ENCODE measurements at regions not wholly inside any gene's neighbourhood (a gene's known extent, or its start where the extent isn't known, plus 50 kb on each side); places are given as distances from the start of the nearest gene placed in this dataset.
A peak's percentile ranks its signal among the peaks of the same experiment; 100 is the strongest.

- Histone ChIP-seq H3K4me3 (no peak overlapping the region), H3K4me1 (peaks cover 0 to 12% (median 0%) of the 10 kb centered on the region in 3 donors), H3K36me3 (no peaks in the 10 kb centered on the region), H3K9me3 (no peaks in the 10 kb centered on the region), H3K27ac (peak overlapping the region in 3 of 4 donors; percentile 69 to 78 (median 73)), H3K27me3 (peaks cover 0 to 4% (median 0%) of the 10 kb centered on the region in 4 donors)
- WGBS, 2 donors, result 51 to 61% methylated on average over 5 of the region's 5 CpGs
- no peak for DNase-seq
- intact Hi-C loops (cut with DNase I), result no loop called here
- TF ChIP-seq, protein P1, sequence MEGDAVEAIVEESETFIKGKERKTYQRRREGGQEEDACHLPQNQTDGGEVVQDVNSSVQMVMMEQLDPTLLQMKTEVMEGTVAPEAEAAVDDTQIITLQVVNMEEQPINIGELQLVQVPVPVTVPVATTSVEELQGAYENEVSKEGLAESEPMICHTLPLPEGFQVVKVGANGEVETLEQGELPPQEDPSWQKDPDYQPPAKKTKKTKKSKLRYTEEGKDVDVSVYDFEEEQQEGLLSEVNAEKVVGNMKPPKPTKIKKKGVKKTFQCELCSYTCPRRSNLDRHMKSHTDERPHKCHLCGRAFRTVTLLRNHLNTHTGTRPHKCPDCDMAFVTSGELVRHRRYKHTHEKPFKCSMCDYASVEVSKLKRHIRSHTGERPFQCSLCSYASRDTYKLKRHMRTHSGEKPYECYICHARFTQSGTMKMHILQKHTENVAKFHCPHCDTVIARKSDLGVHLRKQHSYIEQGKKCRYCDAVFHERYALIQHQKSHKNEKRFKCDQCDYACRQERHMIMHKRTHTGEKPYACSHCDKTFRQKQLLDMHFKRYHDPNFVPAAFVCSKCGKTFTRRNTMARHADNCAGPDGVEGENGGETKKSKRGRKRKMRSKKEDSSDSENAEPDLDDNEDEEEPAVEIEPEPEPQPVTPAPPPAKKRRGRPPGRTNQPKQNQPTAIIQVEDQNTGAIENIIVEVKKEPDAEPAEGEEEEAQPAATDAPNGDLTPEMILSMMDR (IDR thresholded peaks at IDR 0.05), result no peak
- no peak for TF ChIP-seq POLR2A (IDR thresholded peaks at IDR 0.05)
Observed at GRCh38 chr7:25405736-25406135, 177.4 kb upstream of the NPVF start.

DNA sequence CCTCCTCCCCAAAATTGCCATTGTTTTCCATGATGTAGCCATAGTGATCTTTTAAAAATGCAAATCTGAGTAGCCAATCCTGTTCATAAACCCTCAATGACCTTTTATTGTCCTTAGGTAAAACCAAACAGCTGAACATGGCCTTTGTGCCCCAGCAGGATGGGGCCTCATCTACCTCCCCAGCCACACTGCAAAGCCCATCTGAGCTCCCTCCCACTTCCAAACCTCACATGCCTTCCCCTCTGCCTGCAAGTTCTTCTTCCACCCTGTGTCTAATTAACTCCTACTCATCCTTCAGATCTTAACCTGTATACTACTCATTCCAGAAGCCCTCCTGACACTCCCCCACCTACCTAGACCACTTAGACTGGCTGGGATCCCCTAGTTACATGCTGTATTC is 178.8 kb upstream of the NPVF start:
- H3K4me3 ChIP-seq, result no peak overlapping the region
- H3K36me3 ChIP-seq, result no peaks in the 10 kb centered on the region
- H3K9me3 ChIP-seq, result no peaks in the 10 kb centered on the region
- TF ChIP-seq, protein P1 (IDR thresholded peaks at IDR 0.05), result no peak
- no peak for TF ChIP-seq POLR2A (IDR thresholded peaks at IDR 0.05)
- no peak overlapping the region for H3K27ac ChIP-seq
- no peaks in the 10 kb centered on the region for H3K27me3 ChIP-seq
- peaks cover 0 to 12% (median 0%) of the 10 kb centered on the region in 3 donors for H3K4me1 ChIP-seq
- DNase-seq, result no peak
- intact Hi-C loops (cut with DNase I), result no loop called here

GRCh38 chr7:25408012-25408687 is 179.9 kb upstream of the NPVF start:
- intact Hi-C loops (cut with DNase I), result no loop called here

DNA sequence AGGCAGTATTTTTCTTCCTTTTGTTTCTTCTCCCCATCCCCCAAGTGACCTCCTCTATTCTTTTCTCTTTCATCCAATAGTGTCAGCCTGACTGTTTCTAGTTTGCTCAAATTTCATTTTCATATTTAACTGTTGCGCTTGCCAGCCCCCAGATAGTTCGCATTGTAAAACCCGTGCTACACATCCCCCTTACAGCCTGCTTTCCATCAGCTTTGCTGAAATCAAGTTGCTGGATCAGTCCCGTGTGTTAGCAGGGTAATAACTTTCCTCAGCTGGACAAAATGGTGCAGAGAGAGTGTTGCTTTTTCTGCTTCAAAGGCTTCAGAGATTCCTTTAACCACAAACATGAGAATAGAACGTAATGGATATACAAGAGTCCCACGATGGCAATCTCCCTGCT is 180.6 kb upstream of the NPVF start:
- Histone ChIP-seq H3K9me3 (no peaks in the 10 kb centered on the region), H3K27me3 (no peaks in the 10 kb centered on the region), H3K4me3 (no peak overlapping the region), H3K36me3 (no peaks in the 10 kb centered on the region), H3K4me1 (peaks cover 0 to 12% (median 0%) of the 10 kb centered on the region in 3 donors), H3K27ac (peak overlapping the region in 1 of 4 donors; percentile 62)
- intact Hi-C loops (cut with DNase I), result no loop called here
- no peak for DNase-seq
- WGBS, 2 donors, result 62 to 77% methylated on average over 6 of the region's 6 CpGs
- TF ChIP-seq, protein P1 (IDR thresholded peaks at IDR 0.05), result no peak
- no peak for TF ChIP-seq POLR2A (IDR thresholded peaks at IDR 0.05)

More at GRCh38 chr7:25408012-25408687, 179.9 kb upstream of the NPVF start:
- peak overlapping the region in 2 of 4 donors; percentile 44 to 62 for H3K27ac ChIP-seq
- H3K4me3 ChIP-seq, result no peak overlapping the region
- DNase-seq, result no peak
- no peaks in the 10 kb centered on the region for H3K27me3 ChIP-seq
- H3K36me3 ChIP-seq, result no peaks in the 10 kb centered on the region
- TF ChIP-seq, protein P1 (IDR thresholded peaks at IDR 0.05), result no peak
- no peak for TF ChIP-seq POLR2A (IDR thresholded peaks at IDR 0.05)
- no peaks in the 10 kb centered on the region for H3K9me3 ChIP-seq
- WGBS, 2 donors, result 68 to 71% methylated on average over 9 of the region's 9 CpGs
- peaks cover 0 to 12% (median 0%) of the 10 kb centered on the region in 3 donors for H3K4me1 ChIP-seq

DNA sequence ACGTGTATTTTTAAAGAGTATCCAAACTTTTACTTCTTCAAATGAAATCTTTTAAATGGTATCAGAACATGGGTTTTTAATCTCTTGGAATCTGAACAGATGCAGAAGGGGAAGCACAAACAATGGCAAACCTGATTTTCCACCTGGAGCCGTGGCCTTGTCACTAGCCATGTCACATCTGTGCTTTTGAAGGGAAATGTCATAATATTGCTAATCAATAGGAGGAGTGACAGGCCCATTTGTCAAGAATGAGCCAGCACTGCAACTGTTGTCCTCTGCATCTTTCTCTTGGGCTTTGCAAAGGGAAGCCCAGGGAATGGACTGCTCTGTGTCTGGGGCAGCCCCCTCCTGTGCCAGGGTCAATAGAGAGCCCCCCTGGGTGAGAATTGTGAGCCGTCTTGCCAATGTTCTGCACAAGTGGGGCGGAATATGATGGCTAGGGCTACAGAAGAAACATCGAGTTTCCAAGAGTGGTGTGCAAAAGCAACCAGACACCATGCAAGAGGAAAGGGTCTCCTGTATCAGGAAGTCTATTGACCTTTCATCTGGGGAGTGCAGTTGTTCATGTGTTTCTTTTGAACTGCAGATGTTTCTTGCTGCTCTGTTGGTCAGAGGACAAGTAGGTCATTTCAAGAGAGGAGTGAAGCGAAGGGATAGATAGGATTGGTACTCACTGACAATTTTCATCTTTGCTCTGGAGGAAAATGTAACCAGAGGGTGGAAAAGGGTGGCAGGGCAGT is 181.8 kb upstream of the NPVF start:
- no peaks in the 10 kb centered on the region for H3K27me3 ChIP-seq
- no peak for DNase-seq
- intact Hi-C loops (cut with DNase I), result no loop called here
- peaks cover 0 to 12% (median 0%) of the 10 kb centered on the region in 3 donors for H3K4me1 ChIP-seq
- no peaks in the 10 kb centered on the region for H3K9me3 ChIP-seq
- H3K36me3 ChIP-seq, result no peaks in the 10 kb centered on the region
- no peak overlapping the region for H3K4me3 ChIP-seq
- H3K27ac ChIP-seq, result no peak overlapping the region
- WGBS, 2 donors, result 60 to 75% methylated on average over 4 to 6 of the region's 6 CpGs
- TF ChIP-seq, protein P1 (IDR thresholded peaks at IDR 0.05), result no peak
- TF ChIP-seq POLR2A (IDR thresholded peaks at IDR 0.05), result no peak
